AG04450 (cell line): ENCODE measurements at regions not wholly inside any gene's neighbourhood (a gene's known extent, or its start where the extent isn't known, plus 50 kb on each side); places are given as distances from the start of the nearest gene placed in this dataset.

Experiments used
- CTCF ChIA-PET: fragments of 300-600, 350-600 bp; formaldehyde crosslinking; extraction: SDS; loops from one replicate; lab custom pipeline; 2022; ENCODE audit warnings: antibody characterized with exemption, inconsistent platforms; lab: Charles Lee
- POLR2A ChIA-PET: fragments of 350-600 bp; formaldehyde crosslinking; extraction: SDS; loops from one replicate; lab custom pipeline; 2021; ENCODE audit warnings: antibody characterized with exemption, inconsistent platforms; lab: Yijun Ruan, JAX
- DNase-seq: peaks from one replicate; pipeline ENCODE4 v3.0.0-alpha.2; 2011; ENCODE audit warnings: low read depth, low spot score
- H3K27ac ChIP-seq: one replicate; pipeline ENCODE4 v1.5.1; 2012; ENCODE audit warnings: low read depth, low read length, control low read depth
- H3K27me3 ChIP-seq: one replicate; pipeline ENCODE4 v1.6.0; 2012; ENCODE audit warnings: low read length; ENCODE audit not compliant: control insufficient read depth, insufficient read depth
- H3K4me3 ChIP-seq: 2 replicates; pipeline ENCODE4 v1.5.1; 2011; ENCODE audit warnings: mild to moderate bottlenecking, low read depth, low read length, control low read depth
- H3K9me3 ChIP-seq: 2 replicates; pipeline ENCODE4 v1.5.1; 2012; ENCODE audit warnings: low read length; ENCODE audit not compliant: control insufficient read depth, insufficient read depth
- CTCF ChIP-seq: IDR thresholded peaks from 2 replicates; pipeline ENCODE4 v1.5.1; 2011; ENCODE audit warnings: low read depth, low read length, control low read depth, inconsistent platforms

GRCh38 chrX:128653524-128654060 lies 601.4 kb upstream of the ACTRT1 start:
- ChIA-PET CTCF (no interaction called here), POLR2A (no interaction called here)
- no peak overlapping the region for H3K4me3 ChIP-seq
- peaks cover 4% of the 10 kb centered on the region for H3K9me3 ChIP-seq
- H3K27ac ChIP-seq = no peak overlapping the region
- TF ChIP-seq CTCF = no peak
- H3K27me3 ChIP-seq = no peaks in the 10 kb centered on the region
- DNase-seq = no peak

GRCh38 chrX:128650326-128650725 lies 598.1 kb upstream of the ACTRT1 start:
- no peak for TF ChIP-seq CTCF
- H3K4me3 ChIP-seq = no peak overlapping the region
- no peak for DNase-seq
- no peaks in the 10 kb centered on the region for H3K27me3 ChIP-seq
- ChIA-PET POLR2A (no interaction called here), CTCF (no interaction called here)
- no peaks in the 10 kb centered on the region for H3K9me3 ChIP-seq
- H3K27ac ChIP-seq = no peak overlapping the region

GRCh38 chrX:128634754-128635153 lies 582.6 kb upstream of the ACTRT1 start:
- no peak for TF ChIP-seq CTCF
- ChIA-PET CTCF (no interaction called here), POLR2A (no interaction called here)
- H3K27me3 ChIP-seq = no peaks in the 10 kb centered on the region
- no peaks in the 10 kb centered on the region for H3K9me3 ChIP-seq
- H3K27ac ChIP-seq = no peak overlapping the region
- H3K4me3 ChIP-seq = no peak overlapping the region
- no peak for DNase-seq

GRCh38 chrX:128623361-128623760 lies 571.2 kb upstream of the ACTRT1 start:
- H3K27me3 ChIP-seq = no peaks in the 10 kb centered on the region
- ChIA-PET CTCF (no interaction called here), POLR2A (no interaction called here)
- H3K9me3 ChIP-seq = peaks cover 11% of the 10 kb centered on the region
- no peak overlapping the region for H3K27ac ChIP-seq
- no peak for TF ChIP-seq CTCF
- no peak overlapping the region for H3K4me3 ChIP-seq
- no peak for DNase-seq

- CTCF ChIA-PET = no interaction called here
- H3K9me3 ChIP-seq = peaks cover 11% of the 10 kb centered on the region
- no peak for TF ChIP-seq CTCF
- no peak for DNase-seq
- no peak overlapping the region for H3K4me3 ChIP-seq
- POLR2A ChIA-PET = no interaction called here
- no peaks in the 10 kb centered on the region for H3K27me3 ChIP-seq
- no peak overlapping the region for H3K27ac ChIP-seq
Measured at GRCh38 chrX:128622296-128622695, 570.1 kb upstream of the ACTRT1 start.
